GM23338 (cell line): ENCODE measurements at regions not wholly inside any gene's neighbourhood (a gene's known extent, or its start where the extent isn't known, plus 50 kb on each side); places are given as distances from the start of the nearest gene placed in this dataset.

ENCODE experiments used
- ATAC-seq: fragments of 200-7000 bp; cut with Tn5 transposase; 3 replicates; pipeline ENCODE4 v1.9.1; 2020
- DNase-seq: peaks from one replicate; pipeline ENCODE4 v3.0.0-alpha.2; 2015; ENCODE audit warnings: low spot score
- H2AFZ ChIP-seq: fragments of 200-600 bp; sonication (generic); 2 replicates; pipeline ENCODE4 v1.8.0; 2016; ENCODE audit warnings: antibody characterized with exemption, mild to moderate bottlenecking, moderate library complexity
- H3F3A ChIP-seq: fragments of 200-600 bp; sonication (generic); replicated peaks from 2 replicates; pipeline ENCODE4 v1.8.0; 2017; ENCODE audit warnings: antibody characterized with exemption, mixed run types, low read depth
- H3K27ac ChIP-seq: fragments of 200-600 bp; sonication (generic); 2 replicates; pipeline ENCODE4 v1.6.1; 2016; ENCODE audit warnings: low read depth
- H3K27me3 ChIP-seq: fragments of 200-600 bp; sonication (generic); 2 replicates; pipeline ENCODE4 v1.8.0; 2016; ENCODE audit warnings: mild to moderate bottlenecking, mixed run types, moderate library complexity; ENCODE audit not compliant: insufficient read depth
- H3K36me3 ChIP-seq: fragments of 200-600 bp; sonication (generic); 2 replicates; pipeline ENCODE4 v1.8.0; 2016; ENCODE audit warnings: mild to moderate bottlenecking; ENCODE audit not compliant: insufficient read depth
- H3K4me1 ChIP-seq: fragments of 200-600 bp; sonication (generic); 2 replicates; pipeline ENCODE4 v1.8.0; 2016; ENCODE audit warnings: mild to moderate bottlenecking, moderate library complexity; ENCODE audit not compliant: insufficient read depth
- H3K4me2 ChIP-seq: fragments of 200-600 bp; sonication (generic); 2 replicates; pipeline ENCODE4 v1.7.1; 2017; ENCODE audit warnings: mixed run types
- H3K4me3 ChIP-seq: fragments of 200-600 bp; sonication (generic); 2 replicates; pipeline ENCODE4 v1.6.1; 2016; ENCODE audit warnings: mixed run types
- H3K79me2 ChIP-seq: fragments of 200-600 bp; sonication (generic); replicated peaks from 2 replicates; pipeline ENCODE4 v1.8.0; 2017; ENCODE audit warnings: mild to moderate bottlenecking; ENCODE audit not compliant: insufficient read depth
- H3K9me2 ChIP-seq: fragments of 200-600 bp; sonication (generic); 2 replicates; pipeline ENCODE4 v1.8.0; 2017; ENCODE audit not compliant: insufficient read depth
- H4K20me1 ChIP-seq: fragments of 200-600 bp; sonication (generic); replicated peaks from 2 replicates; pipeline ENCODE4 v1.8.0; 2017; ENCODE audit warnings: mild to moderate bottlenecking; ENCODE audit not compliant: insufficient read depth
- H3K27ac Mint-ChIP-seq: 2 replicates; pipeline ENCODE4 v1.8.0; 2020; ENCODE audit warnings: inconsistent platforms, mild to moderate bottlenecking, moderate library complexity, mixed read lengths
- H3K27me3 Mint-ChIP-seq: 3 replicates; pipeline ENCODE4 v1.8.0; 2022; ENCODE audit warnings: low read depth, mild to moderate bottlenecking, moderate library complexity, mixed read lengths, inconsistent platforms; ENCODE audit not compliant: insufficient read depth, poor library complexity
- H3K36me3 Mint-ChIP-seq: 3 replicates; pipeline ENCODE4 v1.8.0; 2021; ENCODE audit warnings: low read depth, mild to moderate bottlenecking, inconsistent platforms, moderate library complexity, mixed read lengths
- H3K4me1 Mint-ChIP-seq: 3 replicates; pipeline ENCODE4 v1.8.0; 2020; ENCODE audit warnings: mild to moderate bottlenecking, inconsistent platforms, mixed read lengths
- H3K4me3 Mint-ChIP-seq: 3 replicates; pipeline ENCODE4 v1.8.0; 2021; ENCODE audit warnings: moderate library complexity, mild to moderate bottlenecking, inconsistent platforms, mixed read lengths
- H3K9me3 Mint-ChIP-seq: 3 replicates; pipeline ENCODE4 v1.8.0; 2020; ENCODE audit warnings: moderate library complexity, mild to moderate bottlenecking, inconsistent platforms, mixed read lengths
- CREB1 ChIP-seq: fragments of 250-450 bp; sonication (Bioruptor Pico); IDR thresholded peaks from 2 replicates; pipeline ENCODE4 v1.5.0; 2020; ENCODE audit warnings: low read depth, mild to moderate bottlenecking, moderate library complexity
- CTCF ChIP-seq, 2 experiments: fragments of 200-600 bp in 1 of 2; sonication (generic) in 1 of 2; conservative IDR thresholded peaks; 2 replicates each; pipeline versions ENCODE4 v1.5.1 to v1.6.1; 2016 to 2017; ENCODE audit warnings: antibody characterized with exemption in 2 of 2, low read depth in 2 of 2, mild to moderate bottlenecking in 2 of 2, moderate library complexity in 1 of 2
- ETS1 ChIP-seq: IDR thresholded peaks from 2 replicates; pipeline ENCODE4 v1.6.1; 2016; ENCODE audit warnings: antibody characterized with exemption
- EZH2 ChIP-seq: fragments of 200-600 bp; sonication (generic); IDR thresholded peaks from one replicate; pipeline ENCODE4 v1.8.0; 2017; ENCODE audit warnings: antibody characterized with exemption, mild to moderate bottlenecking, low read depth; ENCODE audit not compliant: unreplicated experiment
- JUNB ChIP-seq: IDR thresholded peaks from one replicate; pipeline ENCODE4 v1.6.1; 2016; ENCODE audit warnings: antibody characterized with exemption; ENCODE audit not compliant: unreplicated experiment
- NANOG ChIP-seq: IDR thresholded peaks from 2 replicates; pipeline ENCODE4 v1.6.1; 2016; ENCODE audit warnings: antibody characterized with exemption, borderline replicate concordance
- POLR2AphosphoS5 ChIP-seq: IDR thresholded peaks from 2 replicates; pipeline ENCODE4 v1.6.1; 2016; ENCODE audit warnings: antibody characterized with exemption, low read depth
- REST ChIP-seq: IDR thresholded peaks from one replicate; pipeline ENCODE4 v1.6.1; 2018; ENCODE audit warnings: antibody characterized with exemption; ENCODE audit not compliant: unreplicated experiment
- STAT1 ChIP-seq: IDR thresholded peaks from one replicate; pipeline ENCODE4 v1.6.1; 2016; ENCODE audit warnings: antibody characterized with exemption; ENCODE audit not compliant: unreplicated experiment
- ZNF114 ChIP-seq: fragments of 250-450 bp; sonication (Bioruptor Pico); IDR thresholded peaks from 2 replicates; pipeline ENCODE4 v1.5.0; 2020; ENCODE audit warnings: mild to moderate bottlenecking, moderate library complexity
- ZNF331 ChIP-seq: fragments of 250-450 bp; sonication (Bioruptor Pico); IDR thresholded peaks from 2 replicates; pipeline ENCODE4 v1.5.0; 2020; ENCODE audit warnings: low read depth, mild to moderate bottlenecking, moderate library complexity
- ZNF462 ChIP-seq: fragments of 250-450 bp; sonication (Bioruptor Pico); IDR thresholded peaks from 2 replicates; pipeline ENCODE4 v1.5.0; 2020; ENCODE audit warnings: mild to moderate bottlenecking, moderate library complexity

GRCh38 chr6:23478312-23478711, 647.7 kb upstream of the NRSN1 start (continued):
- no peak for TF ChIP-seq REST
- TF ChIP-seq STAT1: no peak
- no peak for TF ChIP-seq EZH2
- no peak for TF ChIP-seq POLR2AphosphoS5
- TF ChIP-seq NANOG: no peak

GRCh38 chr6:23483896-23484295, 642.1 kb upstream of the NRSN1 start:
- H4K20me1 ChIP-seq: no peaks in the 10 kb centered on the region
- H3K79me2 ChIP-seq: no peaks in the 10 kb centered on the region
- H3K4me2 ChIP-seq: no peak overlapping the region
- no peaks in the 10 kb centered on the region for H3K36me3 ChIP-seq
- ATAC-seq (no peak), DNase-seq (no peak)
- Mint-ChIP-seq H3K9me3 (no peaks in the 10 kb centered on the region), H3K4me3 (no peak overlapping the region), H3K27me3 (peaks cover 3% of the 10 kb centered on the region), H3K4me1 (no peaks in the 10 kb centered on the region; the same call in 2 of the 3 replicates), H3K27ac (no peak overlapping the region), H3K36me3 (no peaks in the 10 kb centered on the region)
- H3K4me3 ChIP-seq: no peak overlapping the region
- no peak overlapping the region for H3K27ac ChIP-seq
- H3K4me1 ChIP-seq: no peaks in the 10 kb centered on the region
- no peaks in the 10 kb centered on the region for H3F3A ChIP-seq
- H3K9me2 ChIP-seq: no peaks in the 10 kb centered on the region
- no peak overlapping the region for H2AFZ ChIP-seq
- H3K27me3 ChIP-seq: no peaks in the 10 kb centered on the region
- no peak for TF ChIP-seq POLR2AphosphoS5
- TF ChIP-seq ZNF114 (CRISPR knock-in tag): no peak
- TF ChIP-seq ETS1: no peak
- TF ChIP-seq JUNB: no peak
- no peak for TF ChIP-seq ZNF462 (CRISPR knock-in tag)
- TF ChIP-seq CTCF (conservative IDR thresholded peaks at IDR 0.05; ENCODE audit: low read depth in 2 of 2): no peak
- no peak for TF ChIP-seq CREB1 (CRISPR knock-in tag)
- no peak for TF ChIP-seq ZNF331 (CRISPR knock-in tag)
- no peak for TF ChIP-seq STAT1
- no peak for TF ChIP-seq EZH2
